GM19023 (cell line): ENCODE measurements at regions not wholly inside any gene's neighbourhood (a gene's known extent, or its start where the extent isn't known, plus 50 kb on each side); places are given as distances from the start of the nearest gene placed in this dataset.
A peak's percentile ranks its signal among the peaks of the same experiment; 100 is the strongest.

Experiments used
- ATAC-seq: cut with Tn5 transposase; IDR thresholded peaks from one replicate; pipeline ENCODE4 v1.9.1; 2021; ENCODE audit warnings: mild to moderate bottlenecking, moderate library complexity; ENCODE audit not compliant: unreplicated experiment

GRCh38 chr5:74956278-74956677, 90.1 kb upstream of the FAM169A start:
- ATAC-seq: no peak

GRCh38 chr5:74954919-74955318, 88.7 kb upstream of the FAM169A start:
- no peak for ATAC-seq

- ATAC-seq: no peak
These were observed 87.9 kb upstream of the FAM169A start for GRCh38 chr5:74953937-74954720.

GRCh38 chr5:74953554-74953936, 87.4 kb upstream of the FAM169A start:
- ATAC-seq: no peak

GRCh38 chr5:74952406-74952805, 86.2 kb upstream of the FAM169A start:
- no peak for ATAC-seq

- no peak for ATAC-seq
These were observed 85.7 kb upstream of the FAM169A start for GRCh38 chr5:74951865-74952264.

GRCh38 chr5:74950836-74951515, 84.8 kb upstream of the FAM169A start:
- ATAC-seq: no peak

- no peak for ATAC-seq
These were observed 83.8 kb upstream of the FAM169A start for GRCh38 chr5:74949976-74950375.

GRCh38 chr5:74948031-74948546, 81.9 kb upstream of the FAM169A start:
- no peak for ATAC-seq

GRCh38 chr5:74946471-74946870, 80.3 kb upstream of the FAM169A start:
- ATAC-seq: no peak

GRCh38 chr5:74945561-74946165, 79.5 kb upstream of the FAM169A start:
- ATAC-seq: peak; percentile 78

- ATAC-seq: no peak
These were observed 77.7 kb upstream of the FAM169A start for GRCh38 chr5:74943905-74944304.

- ATAC-seq: no peak
These were observed 76.6 kb upstream of the FAM169A start for GRCh38 chr5:74942622-74943286.

GRCh38 chr5:74940782-74941353, 74.7 kb upstream of the FAM169A start:
- ATAC-seq: no peak

- ATAC-seq: no peak
These were observed 72.2 kb upstream of the FAM169A start for GRCh38 chr5:74938250-74938933.

- no peak for ATAC-seq
These were observed 69.5 kb upstream of the FAM169A start for GRCh38 chr5:74935752-74936091.

- ATAC-seq: no peak
These were observed 69.0 kb upstream of the FAM169A start for GRCh38 chr5:74934949-74935751.

GRCh38 chr5:74927336-74927735, 61.1 kb upstream of the FAM169A start:
- ATAC-seq: no peak

- no peak for ATAC-seq
These were observed 53.3 kb upstream of the FAM169A start for GRCh38 chr5:74919487-74919886.

- ATAC-seq: no peak
These were observed 52.9 kb upstream of the FAM169A start for GRCh38 chr5:74919041-74919440.
